NCI-H2081 (cell line): ENCODE measurements at regions not wholly inside any gene's neighbourhood (a gene's known extent, or its start where the extent isn't known, plus 50 kb on each side); places are given as distances from the start of the nearest gene placed in this dataset.

Experiments
- DNase-seq, 2 experiments: peaks; one replicate each; lab custom pipeline; 2025; lab: John Stamatoyannopoulos, UW

DNA sequence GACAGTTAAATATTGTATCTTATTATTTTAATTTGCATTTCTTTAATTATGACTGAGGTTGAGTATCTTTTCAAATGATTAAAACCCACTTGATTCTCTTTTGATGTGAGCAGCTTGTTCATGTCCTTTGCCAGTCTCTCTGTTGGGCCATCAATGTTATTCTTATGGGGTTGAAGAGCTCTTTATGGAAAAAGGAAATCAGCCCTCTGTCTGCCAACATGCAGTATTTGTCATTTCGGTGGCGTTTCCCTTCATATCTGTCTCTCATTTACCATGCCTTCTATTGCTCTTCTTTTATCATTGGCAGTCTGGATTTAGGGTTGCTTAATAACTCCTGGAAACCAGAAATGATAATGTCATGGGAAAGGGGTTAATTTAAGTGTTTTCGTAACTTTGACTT lies 340.7 kb upstream of the DNAJC19 start:
- DNase-seq, result no peak

DNA sequence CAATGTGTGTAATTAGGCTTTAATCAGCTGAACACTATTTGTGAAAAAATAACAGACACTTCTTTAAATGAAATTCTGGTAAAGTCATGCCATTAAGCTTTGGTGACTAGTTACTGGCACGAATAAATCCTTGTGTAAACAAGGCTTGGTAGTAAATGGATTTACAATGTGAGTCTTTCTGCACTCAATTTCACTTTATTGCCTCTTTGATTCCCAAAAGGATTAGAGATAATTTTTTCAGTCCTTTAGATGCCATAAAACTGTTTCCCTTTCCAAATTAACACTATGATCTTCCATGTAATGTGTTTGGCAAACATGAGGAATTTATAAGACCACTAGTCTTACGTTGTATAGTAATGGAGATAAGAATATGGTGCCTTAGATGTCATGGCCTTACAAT lies 339.5 kb upstream of the DNAJC19 start:
- peak; percentile 83 to 98 for DNase-seq

DNA sequence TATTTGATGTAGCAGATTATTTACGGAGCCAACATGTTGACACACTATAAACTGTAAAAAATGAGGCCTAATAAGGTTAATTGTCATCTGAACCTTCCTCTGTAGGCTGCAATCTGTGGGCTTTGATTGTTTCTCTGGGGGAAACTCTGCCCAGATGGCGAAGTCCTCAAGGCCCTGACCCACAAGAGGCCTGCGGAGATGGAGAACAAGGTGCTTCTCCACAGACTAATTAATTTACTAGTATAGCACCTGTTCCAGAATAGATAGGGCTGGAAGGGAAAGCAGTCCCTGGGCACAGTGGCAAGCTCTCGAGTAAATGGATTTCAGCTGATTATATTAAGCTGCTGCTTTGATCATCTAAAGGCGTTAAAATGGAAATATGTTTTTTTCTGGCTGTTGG lies 338.8 kb upstream of the DNAJC19 start:
- peak in 1 of 2 experiments; percentile 63 for DNase-seq

DNA sequence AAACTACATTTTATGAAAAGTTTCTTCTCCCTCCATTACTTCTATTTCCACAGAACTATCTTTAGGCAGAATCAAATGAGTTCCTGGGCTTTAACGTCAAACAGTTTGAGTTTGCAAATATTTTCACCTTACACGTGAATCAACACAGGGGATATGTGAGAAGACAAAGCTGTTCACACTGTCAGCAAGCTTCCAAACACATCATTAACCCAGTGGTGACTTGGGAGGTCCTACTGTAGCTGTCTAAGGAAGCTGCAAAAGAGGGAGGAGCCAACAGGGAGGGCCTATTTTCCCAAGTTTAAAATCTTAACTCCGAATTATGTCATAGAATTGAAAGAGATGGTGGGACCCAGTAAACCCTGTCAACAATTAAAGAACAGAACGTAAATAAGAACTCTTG lies 337.8 kb upstream of the DNAJC19 start:
- no peak for DNase-seq

DNA sequence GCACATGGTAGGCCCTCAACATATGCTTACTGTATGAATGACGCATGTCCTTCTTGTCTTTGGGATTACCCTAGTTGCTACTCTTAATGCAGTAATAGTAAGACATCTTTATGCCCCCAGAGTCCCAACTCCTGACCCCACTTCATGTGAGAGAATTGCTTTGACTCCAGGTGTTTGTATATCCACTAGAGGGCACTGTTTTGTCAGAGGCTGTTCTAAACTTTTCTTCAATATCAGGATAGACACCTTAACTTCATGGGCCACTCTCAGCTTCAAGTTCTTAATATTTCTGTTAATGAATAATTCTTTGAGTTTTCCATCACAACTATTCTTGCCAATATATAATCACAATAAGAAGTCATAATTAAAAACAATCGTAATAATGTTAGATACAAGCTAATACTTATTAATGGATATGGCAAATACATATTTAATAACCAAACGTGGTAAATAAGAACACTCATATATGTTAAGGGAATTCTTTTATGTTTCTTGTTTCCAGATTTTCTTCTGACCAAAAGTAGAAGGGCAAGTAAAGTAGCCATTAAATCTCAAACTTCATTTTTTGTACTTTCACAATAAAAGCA lies 337.2 kb upstream of the DNAJC19 start:
- DNase-seq, result peak; percentile 73 to 78

DNA sequence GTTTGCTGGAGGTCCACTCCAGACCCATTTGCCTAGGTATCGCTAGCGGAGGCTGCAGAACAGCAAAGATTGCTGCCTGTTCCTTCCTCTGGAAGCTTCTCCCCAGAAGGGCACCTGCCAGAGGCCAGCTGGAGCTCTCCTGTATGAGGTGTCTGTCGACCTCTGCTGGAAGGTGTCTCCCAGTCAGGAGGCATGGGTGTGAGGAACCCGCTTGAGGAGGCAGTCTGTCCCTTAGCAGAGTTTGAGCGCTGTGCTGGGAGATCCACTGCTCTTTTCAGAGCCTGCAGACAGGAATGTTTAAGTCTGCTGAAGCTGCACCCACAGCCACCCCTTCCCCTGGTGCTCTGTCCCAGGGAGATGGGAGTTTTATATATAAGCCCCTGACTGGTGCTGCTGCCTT lies 335.0 kb upstream of the DNAJC19 start:
- peak in 1 of 2 experiments; percentile 24 for DNase-seq

DNA sequence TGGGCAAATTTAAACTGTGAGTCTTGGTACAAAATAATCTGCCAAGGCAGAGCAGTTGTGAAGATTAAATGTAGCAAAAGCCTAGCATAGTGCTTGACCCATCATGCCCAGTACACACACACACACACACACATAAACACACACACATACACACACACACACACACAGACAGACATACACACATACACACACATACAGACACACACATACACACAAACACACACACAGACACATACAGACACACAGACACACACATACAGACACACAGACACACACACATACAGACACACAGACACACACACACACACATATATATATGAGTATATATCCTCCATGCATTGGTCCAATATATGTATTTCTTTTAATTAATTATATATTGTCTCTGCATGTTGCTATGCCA lies 328.8 kb upstream of the DNAJC19 start:
- DNase-seq, result no peak

DNA sequence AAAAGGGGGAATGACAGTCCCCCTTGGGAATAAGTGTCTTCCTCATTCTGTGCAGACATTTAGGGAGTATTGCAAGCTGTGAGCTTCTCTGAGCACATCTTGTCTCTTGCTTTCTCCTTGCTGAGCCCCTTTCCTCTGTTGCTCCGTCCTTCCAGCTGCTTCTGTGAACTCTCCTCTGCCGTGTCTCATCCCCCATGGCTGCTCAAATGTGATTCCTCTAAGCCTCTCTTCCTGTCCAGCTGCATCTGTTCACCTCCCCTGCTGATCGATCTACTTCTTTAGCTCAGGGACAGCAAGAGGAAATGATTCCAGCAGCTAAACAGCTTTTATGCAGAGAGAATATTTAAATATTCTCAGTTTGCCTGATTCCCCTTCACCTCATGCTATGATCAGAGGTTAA lies 328.0 kb upstream of the DNAJC19 start:
- peak; percentile 80 to 81 for DNase-seq

DNA sequence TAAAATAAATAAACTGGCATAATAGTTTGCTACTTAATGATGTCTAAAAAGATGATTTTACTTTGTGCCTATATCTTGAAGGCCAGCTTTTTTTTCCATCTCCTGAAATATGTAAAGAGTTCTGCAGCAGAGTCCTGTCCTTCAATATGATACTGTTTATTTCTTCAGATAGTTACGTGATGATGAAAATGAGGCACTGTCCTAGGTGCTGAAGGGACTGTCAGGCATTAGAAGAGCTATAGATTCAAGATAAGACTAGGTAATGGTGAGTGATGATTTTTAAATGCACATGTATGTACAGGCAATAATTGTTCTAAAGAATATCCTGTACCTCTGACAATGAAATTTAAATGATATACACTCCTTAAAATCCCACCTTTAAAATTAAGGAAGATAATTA lies 326.9 kb upstream of the DNAJC19 start:
- no peak for DNase-seq

DNA sequence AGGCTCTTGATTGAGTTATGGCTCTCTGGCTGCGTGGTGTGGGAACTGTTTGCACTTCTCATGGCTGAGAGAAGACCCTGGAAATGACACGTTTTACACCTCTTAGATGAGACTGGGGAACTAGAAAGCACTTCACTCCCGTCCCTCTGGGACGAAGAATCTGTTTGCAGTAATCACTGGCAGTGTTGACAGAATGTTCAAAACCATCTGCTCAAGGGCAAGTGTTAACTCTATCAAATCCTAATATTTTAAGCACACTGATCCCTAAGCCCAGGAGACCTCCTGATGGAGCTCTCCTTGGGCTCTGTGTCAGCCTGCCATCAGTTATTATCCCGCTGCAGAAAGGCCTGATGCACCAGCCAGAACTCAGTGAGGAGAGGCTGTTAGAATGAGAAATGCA lies 323.8 kb upstream of the DNAJC19 start:
- peak; percentile 63 to 79 for DNase-seq

DNA sequence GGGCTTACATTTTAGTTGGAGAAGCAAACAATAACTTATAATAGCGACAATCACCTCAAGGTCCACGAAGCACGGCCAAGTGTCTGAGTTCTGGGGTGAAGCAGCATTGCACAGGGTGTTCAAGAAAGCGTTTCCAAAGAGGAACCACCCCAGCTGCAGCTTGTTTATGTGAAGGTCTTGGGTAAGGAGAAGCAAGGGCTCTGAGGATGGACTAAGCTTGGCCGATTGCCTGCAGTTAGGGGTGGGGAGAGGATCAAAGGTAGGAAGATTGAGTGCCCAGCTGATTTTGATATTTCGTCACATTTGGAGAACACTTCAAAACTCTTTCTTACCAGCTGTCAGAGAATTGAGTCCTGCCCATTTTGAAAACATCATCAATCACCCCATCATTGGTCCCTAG lies 321.6 kb upstream of the DNAJC19 start:
- no peak for DNase-seq

DNA sequence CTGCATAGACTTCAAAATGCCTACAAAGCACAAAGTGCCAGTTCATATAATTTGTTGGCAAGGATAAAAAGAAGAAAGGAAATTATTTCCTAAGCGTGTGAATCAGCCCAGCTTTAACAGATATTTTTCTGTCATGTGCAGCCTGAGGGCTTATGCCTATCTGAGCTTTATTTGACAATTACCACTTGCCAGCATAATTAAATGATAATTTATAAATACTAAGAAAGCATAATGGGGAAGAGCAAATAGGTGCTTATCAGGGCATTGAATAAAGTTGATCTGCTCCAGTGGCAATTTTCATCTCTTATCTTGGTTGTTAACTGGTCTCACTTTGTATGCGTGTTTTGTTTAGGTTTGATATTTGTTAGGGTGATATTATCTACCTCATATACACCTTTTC lies 313.4 kb upstream of the DNAJC19 start:
- peak in 1 of 2 experiments; percentile 65 for DNase-seq

DNA sequence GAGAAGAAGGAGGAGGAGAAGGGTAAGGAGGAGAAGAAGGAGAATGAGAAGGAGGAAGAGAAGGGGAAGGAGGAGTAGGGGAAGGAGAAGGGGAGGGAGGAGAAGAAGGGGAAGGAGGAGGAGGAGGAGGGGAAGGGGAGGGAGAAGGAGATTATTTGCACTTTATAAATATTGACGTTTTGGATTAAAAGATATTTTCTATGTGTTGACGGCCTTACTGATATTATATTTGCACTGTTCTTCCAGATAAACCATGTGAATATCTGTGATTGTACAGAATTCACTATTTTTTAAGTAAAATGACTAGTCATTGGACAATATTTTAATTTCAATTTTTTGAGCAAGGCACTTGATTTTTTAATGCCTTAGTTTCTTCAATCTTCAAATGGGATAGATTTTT lies 310.5 kb upstream of the DNAJC19 start:
- no peak for DNase-seq

DNA sequence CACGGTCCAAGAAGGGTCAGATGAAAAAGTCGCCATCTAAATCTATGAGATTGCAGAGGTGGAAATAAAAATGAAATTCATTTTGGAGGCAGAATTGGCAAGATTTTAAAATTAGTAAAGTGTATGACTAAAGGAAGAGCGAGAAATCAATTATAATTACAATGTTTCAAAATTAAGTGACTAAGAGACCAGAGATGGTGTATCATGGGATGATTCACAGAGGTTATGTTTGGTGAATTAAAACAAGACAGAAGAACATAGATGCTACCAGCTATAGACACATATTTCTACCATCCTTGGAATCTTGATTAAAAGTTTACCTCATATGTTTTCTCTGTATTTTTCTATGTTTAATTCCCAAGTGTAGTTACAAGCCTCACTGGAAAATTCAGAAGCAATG lies 308.9 kb upstream of the DNAJC19 start:
- DNase-seq, result no peak

DNA sequence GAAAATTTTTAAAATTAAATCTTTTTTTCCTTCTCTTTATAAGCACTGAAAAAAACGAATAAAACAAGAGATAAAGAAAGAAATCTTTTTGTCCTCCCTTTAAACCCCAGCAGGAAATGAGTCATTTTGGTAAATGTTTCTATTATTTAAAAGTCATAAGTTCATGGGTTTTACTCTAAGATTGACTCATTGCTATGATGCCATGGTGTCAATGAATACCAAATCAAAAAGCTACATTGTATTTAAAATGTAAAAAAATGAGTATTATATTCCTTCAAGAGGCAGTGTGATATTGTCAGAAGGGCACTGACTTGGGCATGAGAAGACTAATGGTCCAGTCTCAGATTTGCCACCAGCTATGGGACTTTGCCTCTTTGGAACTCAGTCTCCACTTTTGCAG lies 303.4 kb upstream of the DNAJC19 start:
- peak in 1 of 2 experiments; percentile 20 for DNase-seq

DNA sequence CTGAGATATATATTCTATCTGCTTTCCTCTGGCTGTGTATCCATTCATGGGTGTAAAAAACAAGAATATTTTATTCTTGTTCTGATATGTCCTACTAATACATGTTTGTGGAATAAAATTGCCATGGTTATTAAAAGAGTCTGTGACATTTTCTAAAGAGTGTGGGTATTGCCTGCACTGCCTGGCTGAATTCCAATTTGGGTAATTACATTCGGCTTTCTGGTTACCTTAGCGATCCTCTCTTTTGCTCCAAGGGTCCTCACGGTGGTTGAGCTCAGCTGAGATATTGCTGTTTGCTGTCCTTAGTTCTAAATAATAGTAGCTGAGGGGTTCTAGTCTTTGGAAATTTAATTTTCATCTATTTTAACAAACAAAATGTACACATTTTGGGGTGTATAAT lies 301.4 kb upstream of the DNAJC19 start:
- DNase-seq, result peak in 1 of 2 experiments; percentile 36

DNA sequence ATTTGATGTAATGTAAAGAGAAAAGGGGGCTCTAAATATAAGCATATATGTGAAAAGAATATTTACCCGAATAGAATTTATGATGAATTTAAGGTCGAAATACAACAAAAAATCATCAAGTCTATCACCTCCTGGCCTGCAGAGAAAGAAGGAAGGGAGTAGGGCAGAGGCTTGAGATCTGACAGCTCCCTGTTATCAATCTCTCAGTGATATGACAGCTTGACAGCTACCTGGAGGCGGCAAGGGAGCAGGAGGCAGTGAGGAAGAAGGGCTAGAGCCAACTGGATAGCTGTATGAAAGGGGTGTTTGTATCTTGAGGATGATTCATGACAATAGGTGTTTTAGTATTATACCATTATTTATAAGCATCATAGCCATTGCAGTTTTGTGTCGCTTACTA lies 299.8 kb upstream of the DNAJC19 start:
- no peak for DNase-seq

DNA sequence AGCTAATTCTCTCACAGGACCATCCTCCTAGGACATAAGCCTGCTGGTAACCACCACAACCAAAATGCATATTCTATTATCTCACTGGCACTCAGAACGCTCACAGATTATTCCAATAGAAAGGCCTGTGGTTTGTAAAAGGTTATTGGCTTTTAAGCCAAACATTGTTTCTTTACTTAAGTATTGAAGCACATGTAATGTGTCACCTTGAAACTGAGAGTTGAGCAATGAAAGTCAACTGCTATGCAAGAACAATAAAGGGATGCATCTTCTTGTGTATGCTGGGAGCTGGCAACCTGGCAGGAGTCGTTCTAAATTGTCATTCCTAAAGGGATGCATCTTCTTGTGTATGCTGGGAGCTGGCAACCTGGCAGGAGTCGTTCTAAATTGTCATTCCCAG lies 298.6 kb upstream of the DNAJC19 start:
- DNase-seq, result no peak

DNA sequence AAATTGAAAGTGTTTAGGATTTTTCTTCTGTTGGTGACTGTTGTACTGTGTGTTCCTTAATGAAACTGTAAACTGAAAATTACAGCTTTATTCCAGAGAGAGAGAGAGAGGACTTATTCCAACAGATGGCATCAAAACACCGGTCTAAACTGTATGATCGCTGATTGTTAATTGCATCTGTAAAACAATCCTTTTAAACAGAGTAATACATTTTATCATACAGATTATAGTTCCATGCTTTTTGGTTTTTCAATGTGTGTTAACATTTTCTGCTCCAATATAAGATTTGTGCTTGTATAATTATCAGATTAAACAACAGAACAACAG lies 289.7 kb upstream of the DNAJC19 start:
- peak in 1 of 2 experiments; percentile 26 for DNase-seq

DNA sequence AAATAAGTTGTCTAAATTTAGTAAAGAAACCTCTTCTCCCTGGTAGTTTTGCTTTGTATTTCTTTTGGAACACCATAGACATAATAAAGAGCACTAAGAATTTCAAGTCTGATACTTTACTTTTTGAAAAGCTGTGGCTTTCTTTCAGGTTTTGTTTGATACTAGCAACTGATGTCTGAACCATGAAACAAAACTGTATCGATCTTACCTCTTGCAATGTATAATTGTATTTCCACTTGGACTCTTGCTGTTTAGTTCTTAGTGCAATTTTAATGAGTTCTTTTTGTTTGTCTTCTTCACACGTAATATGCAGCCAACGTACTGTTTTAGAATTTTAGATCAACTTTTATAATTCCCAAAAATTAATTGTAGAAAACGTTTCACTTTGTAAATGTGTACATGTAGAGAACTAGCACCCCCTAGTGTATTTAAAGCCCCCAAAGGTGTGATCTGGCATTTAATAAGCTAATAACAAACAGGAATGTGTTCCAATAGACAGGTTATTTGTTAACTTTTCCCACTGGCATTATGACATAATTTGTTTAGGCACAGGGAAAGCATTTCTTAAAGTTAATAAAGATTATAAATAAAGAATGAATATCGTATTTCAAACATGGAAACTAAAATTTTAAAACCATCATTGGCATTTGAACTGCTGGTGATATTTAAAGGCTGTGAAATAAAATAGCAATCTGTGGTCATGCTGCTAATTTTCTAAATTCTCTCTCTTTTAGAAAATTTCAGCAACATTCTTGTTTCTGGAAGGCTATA lies 289.1 kb upstream of the DNAJC19 start:
- DNase-seq, result peak; percentile 40 to 49

DNA sequence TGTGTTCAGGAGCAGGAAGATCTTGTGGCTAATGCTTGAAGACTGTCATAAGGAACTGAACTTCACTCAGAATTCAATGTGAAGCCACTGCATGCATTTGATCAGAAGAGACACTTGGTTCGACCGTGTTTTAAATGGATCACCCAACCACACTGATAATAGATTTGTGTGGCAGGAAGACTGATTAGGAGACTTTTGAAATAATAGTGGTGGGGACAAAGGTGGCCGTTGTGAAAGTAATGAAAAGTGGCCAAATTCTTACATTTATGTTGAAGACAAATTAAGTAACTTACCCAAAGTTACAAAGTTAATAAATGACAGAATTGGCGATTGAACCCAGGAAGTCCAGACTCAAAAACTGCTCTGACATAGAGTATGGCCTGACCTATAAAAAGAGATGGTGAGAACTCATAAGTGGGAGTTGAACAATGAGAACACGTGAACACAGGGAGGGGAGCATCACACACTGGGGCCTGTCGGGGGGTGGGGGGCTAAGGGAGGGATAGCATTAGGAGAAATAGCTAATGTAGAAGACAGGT lies 286.9 kb upstream of the DNAJC19 start:
- DNase-seq, result no peak

DNA sequence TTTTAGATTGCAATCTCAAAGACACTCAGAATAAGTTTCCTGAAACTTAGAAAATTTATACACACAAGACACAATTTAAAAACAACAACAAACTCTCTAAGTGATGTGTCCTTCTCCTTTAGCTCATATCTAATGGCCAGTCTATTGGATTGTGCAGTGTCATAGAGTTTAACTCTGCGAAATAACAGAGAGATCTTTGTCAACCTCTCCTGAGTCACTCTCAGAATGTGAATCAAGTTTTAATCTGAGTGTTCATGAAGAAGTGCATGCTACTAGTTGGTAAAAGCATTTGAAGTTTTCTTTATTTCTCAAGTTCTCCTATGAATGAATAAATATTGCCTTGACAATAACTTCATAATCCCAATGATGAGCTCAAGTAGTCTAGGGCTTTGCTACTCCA lies 284.5 kb upstream of the DNAJC19 start:
- no peak for DNase-seq

DNA sequence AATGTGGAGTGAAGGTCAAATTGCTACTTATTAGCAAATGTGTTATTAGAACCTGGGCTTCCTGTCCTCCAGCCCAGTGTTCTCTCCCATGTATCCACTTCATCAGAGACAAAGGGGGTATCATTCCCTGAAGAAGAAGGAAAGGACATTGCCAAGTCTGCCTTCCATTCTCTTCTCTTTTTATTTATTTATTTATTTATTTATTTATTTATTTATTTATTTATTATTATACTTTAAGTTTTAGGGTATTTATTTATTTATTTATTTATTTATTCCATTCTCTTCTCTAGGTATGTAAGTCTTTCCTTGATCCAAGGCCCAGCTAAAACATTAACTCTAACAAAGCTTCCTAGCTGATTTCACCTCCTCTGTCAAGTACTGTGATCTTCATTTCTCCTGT lies 277.8 kb upstream of the DNAJC19 start:
- DNase-seq, result no peak
